ENCODE measurements at regions not wholly inside any gene's neighbourhood (a gene's known extent, or its start where the extent isn't known, plus 50 kb on each side); places are given as distances from the start of the nearest gene placed in this dataset.

- Histone ChIP-seq H3K27ac (no peak overlapping the region), H3K27me3 (replicated peaks) (no peaks in the 10 kb centered on the region), H3K9me3 (replicated peaks) (no peaks in the 10 kb centered on the region), H3K4me1 (replicated peaks) (no peaks in the 10 kb centered on the region), H3K4me3 (no peak overlapping the region), H3K36me3 (no peaks in the 10 kb centered on the region)
- DNase-seq (ENCODE audit: low read depth in 1 of 2, low spot score in 2 of 2): no peak
Measured at GRCh38 chr6:169317441-169318202, 64.0 kb upstream of the THBS2 start.

GRCh38 chr6:169316651-169317050 is 63.0 kb upstream of the THBS2 start:
- Histone ChIP-seq H3K4me3 (no peak overlapping the region), H3K27ac (no peak overlapping the region), H3K4me1 (replicated peaks) (no peaks in the 10 kb centered on the region), H3K27me3 (replicated peaks) (no peaks in the 10 kb centered on the region), H3K9me3 (replicated peaks) (no peaks in the 10 kb centered on the region), H3K36me3 (no peaks in the 10 kb centered on the region)
- DNase-seq (ENCODE audit: low read depth in 1 of 2, low spot score in 2 of 2): no peak

- Histone ChIP-seq H3K4me3 (no peak overlapping the region), H3K4me1 (replicated peaks) (no peaks in the 10 kb centered on the region), H3K27ac (no peak overlapping the region), H3K27me3 (replicated peaks) (no peaks in the 10 kb centered on the region), H3K36me3 (no peaks in the 10 kb centered on the region), H3K9me3 (replicated peaks) (no peaks in the 10 kb centered on the region)
- no peak for DNase-seq (ENCODE audit: low read depth in 1 of 2, low spot score in 2 of 2)
Measured at GRCh38 chr6:169315830-169316614, 62.4 kb upstream of the THBS2 start.

GRCh38 chr6:169313347-169314010 is 59.8 kb upstream of the THBS2 start:
- no peak for DNase-seq (ENCODE audit: low read depth in 1 of 2, low spot score in 2 of 2)
- Histone ChIP-seq H3K4me1 (replicated peaks) (no peaks in the 10 kb centered on the region), H3K9me3 (replicated peaks) (no peaks in the 10 kb centered on the region), H3K27ac (no peak overlapping the region), H3K27me3 (replicated peaks) (no peaks in the 10 kb centered on the region), H3K36me3 (no peaks in the 10 kb centered on the region), H3K4me3 (no peak overlapping the region)

- Histone ChIP-seq H3K9me3 (replicated peaks) (no peaks in the 10 kb centered on the region), H3K4me3 (no peak overlapping the region), H3K27ac (no peak overlapping the region), H3K36me3 (no peaks in the 10 kb centered on the region), H3K4me1 (replicated peaks) (no peaks in the 10 kb centered on the region), H3K27me3 (replicated peaks) (no peaks in the 10 kb centered on the region)
- no peak for DNase-seq (ENCODE audit: low read depth in 1 of 2, low spot score in 2 of 2)
Measured at GRCh38 chr6:169312658-169313346, 59.2 kb upstream of the THBS2 start.

GRCh38 chr6:169310983-169311382 is 57.3 kb upstream of the THBS2 start:
- Histone ChIP-seq H3K36me3 (no peaks in the 10 kb centered on the region), H3K9me3 (replicated peaks) (no peaks in the 10 kb centered on the region), H3K4me1 (replicated peaks) (no peaks in the 10 kb centered on the region), H3K27me3 (replicated peaks) (no peaks in the 10 kb centered on the region), H3K4me3 (no peak overlapping the region), H3K27ac (no peak overlapping the region)
- no peak for DNase-seq (ENCODE audit: low read depth in 1 of 2, low spot score in 2 of 2)

All from SJSA1 (cell line).